NCI-H1092 (cell line): ENCODE measurements at regions not wholly inside any gene's neighbourhood (a gene's known extent, or its start where the extent isn't known, plus 50 kb on each side); places are given as distances from the start of the nearest gene placed in this dataset.
A peak's percentile ranks its signal among the peaks of the same experiment; 100 is the strongest.

Experiments used
- DNase-seq: peaks from one replicate; lab custom pipeline; 2025; lab: John Stamatoyannopoulos, UW

DNA sequence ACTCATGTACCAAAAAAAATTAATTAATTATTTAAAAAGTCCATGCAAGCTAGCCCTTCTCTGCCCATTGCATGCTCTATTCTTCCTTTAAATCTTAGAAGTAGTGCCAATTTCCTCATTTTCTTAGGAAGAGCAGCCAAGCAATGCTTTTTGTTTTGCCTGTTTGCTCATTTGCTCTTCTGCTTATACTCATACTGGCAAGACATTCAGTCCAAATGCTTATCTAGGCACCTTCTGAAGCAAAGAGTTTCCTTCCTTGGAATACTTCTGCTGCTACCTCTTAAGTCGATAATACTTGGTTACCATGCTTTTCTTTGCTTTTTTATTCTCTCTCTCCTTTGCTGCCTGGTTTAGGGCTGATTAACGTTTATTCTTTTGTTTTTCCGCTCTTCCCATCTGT lies 1318.3 kb downstream of the AACS start:
- DNase-seq: no peak

DNA sequence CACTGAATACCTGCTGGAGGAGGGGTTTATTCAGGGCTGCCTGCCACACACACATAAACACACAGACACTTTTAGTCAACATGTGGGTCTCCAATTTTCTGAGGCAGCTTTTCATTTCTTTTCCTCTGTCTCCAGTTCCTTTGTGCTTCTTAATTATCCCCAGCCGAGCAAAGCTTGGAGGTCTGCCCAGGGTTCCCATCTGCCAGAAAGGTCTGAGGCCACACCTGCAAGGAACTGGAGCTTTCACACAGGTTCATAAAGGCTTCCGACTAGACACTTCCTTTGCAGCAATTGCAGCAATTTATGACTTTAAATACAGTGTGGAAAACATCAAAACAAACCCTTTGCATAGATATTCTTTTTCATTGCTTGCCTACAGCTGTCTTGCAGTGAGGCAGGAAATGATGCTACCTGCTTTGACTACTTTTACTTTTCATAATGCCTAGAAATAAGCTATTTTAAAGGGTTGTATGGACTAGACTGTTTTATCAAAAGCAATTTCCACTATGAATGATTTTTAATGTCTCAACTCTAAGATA lies 1318.9 kb downstream of the AACS start:
- peak; percentile 37 for DNase-seq

DNA sequence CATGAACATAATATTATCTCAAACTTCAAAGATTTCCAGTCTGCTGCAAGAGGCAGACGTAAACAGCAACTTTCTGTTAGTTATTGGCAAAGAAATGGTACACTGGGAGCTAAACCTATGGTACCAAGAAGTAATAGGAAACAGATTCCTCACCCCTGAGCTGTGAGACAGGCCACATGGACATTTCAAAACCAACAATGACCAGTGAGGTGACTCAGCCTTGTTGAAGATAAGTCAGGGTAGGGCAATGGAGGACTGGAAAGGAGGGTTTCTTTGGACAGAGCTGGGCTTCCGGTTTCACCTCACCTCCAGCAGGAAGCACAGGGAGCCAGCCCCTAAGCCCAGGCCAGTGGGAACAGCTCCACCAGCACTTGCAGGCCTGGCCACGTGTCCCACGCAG lies 1320.5 kb downstream of the AACS start:
- no peak for DNase-seq

DNA sequence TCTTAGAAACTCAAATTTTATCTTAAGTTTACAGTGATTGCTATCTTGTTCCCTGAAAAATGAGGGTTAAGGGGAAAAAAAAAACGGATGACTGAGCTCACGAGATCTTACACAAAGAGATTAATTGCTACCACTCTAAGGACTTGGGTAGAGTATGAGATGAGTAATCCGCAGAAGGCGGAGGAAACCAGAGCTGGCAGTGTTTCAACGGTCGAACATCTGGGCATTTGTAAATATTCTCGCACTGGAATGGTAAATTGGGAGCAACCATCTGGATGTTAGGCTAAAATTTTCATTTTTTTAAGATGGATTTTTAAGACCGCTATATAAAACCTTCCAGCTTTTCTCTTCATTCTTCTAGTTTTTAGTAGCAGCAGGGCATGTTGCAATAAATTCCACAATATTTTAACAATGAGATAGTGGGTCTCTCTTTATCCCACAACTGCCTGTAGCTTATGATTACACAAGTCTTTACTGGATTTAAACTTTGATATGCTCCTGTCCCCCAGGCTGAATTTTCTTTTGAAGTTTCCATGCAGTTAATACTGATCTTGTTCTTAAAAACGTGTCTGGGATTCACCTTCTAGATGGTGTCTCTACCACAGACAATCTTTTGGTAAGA lies 1324.1 kb downstream of the AACS start:
- no peak for DNase-seq

DNA sequence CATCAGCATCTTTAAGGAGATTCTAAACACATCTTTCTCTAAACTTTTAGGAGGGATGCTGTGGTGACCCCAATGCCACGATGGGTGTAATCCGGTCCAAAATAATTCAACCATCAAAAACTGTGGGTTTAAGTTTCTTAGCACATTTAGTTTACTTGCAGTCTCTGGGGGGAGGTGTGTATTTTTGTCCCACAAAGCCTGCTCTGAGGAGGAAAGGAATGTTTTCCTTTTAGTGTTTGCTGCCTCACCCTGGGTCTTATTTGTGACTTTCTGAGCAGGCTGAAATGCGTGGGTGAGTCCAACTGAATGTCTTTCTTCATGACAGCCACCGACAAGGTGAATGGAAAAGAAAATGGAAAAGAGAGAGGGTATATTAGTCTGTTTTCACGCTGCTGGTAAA lies 1324.7 kb downstream of the AACS start:
- DNase-seq: no peak

DNA sequence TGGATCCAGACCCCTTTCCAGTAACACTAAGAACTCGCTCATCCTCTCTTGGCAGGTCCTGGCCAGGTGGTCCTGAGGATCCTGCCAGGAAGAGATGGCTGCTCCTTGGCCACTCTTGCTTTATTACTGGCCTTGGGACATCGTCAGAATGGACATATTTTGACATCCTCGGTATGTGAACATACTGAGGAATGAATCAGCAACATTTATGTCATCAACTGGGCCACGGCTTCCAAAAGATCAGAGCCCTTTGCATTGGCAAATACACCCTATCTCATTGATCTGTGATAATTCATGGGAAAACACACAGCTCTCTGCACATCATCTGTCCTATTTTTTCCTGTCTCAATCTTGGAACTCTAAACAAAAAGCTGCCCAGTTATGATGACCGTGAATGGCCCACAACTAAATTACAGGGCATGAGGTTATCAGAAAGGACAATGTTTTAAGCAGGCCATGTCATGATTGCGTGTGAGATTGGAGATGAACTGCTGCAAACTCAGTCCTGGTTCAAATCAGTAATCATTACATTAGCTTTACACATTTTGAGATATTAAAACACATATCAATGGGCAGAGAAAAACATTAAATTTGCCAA lies 1325.8 kb downstream of the AACS start:
- no peak for DNase-seq

DNA sequence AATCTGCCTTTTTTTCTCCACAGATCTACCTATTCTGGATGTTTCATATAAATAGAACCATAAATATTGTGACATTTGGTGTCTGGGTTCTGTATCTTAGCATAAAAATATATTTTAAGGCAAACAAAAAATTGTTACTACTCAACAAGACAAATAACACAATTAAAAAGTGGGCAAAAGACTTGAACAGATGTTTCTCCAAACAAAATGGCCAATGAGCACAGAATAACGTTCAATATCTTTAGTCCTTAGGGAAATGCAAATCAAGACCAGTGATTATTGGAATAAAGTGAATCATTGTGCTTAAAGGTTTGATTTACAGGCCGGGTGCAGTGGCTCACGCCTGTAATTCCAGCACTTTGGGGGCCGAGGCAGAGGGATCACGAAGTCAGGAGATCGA lies 1331.3 kb downstream of the AACS start:
- no peak for DNase-seq

DNA sequence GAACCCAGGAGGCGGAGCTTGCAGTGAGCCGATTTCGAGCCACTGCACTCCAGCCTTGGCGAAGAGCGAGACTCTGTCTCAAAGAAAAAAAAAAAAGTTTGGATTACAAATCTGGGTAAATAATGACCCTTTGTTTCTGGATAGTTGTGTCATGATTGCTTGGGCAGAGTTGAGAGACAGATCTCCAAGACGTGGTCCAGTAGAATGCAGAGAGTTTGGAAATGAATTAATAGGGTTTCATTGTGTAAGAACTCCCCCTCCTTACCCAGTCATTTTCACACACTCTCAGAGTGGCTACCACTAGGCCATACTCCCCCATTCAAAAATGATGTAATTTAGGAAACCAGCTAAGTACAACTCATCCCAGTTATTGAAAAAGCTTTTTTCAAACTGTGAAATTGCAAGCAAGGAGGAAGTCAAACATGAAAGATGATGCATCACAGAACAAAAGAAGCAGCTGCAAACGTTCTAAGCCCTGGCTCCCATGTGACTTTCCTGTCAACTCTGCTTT lies 1331.9 kb downstream of the AACS start:
- no peak for DNase-seq

DNA sequence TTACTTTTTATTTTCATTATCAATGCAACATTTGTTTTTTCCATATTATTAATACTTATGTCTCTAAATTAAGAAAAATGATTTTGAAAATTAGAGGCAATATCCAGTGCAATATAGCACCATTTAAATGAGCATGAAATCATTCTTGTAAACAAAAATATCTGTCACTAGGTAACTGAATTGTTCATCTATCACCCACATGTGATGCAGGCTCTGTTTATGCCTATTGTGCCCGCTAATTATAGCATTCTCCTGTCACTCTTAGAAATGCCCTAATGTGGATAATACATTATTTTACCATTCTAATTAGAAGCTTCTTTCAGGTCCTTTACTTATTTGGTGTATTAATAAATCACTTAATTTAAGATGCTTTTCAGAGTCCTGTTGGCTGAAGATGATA lies 1332.4 kb downstream of the AACS start:
- DNase-seq: no peak

DNA sequence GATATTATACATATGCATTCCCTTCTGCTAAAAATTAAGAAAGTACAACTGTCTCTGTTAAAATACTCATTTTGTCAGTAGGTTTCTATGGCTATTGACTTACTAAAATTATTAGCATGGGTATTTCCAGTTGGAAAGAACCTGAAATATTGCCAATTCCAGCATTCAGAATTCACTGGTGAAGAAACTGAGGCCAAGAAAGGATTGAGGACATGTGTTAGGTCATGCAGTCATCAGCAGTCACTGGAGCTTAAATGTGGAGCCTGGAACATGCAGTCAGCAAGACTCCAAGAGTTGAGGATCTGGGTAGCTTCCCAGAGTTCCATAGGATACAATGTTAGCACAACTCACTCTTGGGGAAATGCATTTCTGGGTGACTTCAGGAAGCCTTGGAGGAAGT lies 1335.6 kb downstream of the AACS start:
- no peak for DNase-seq

DNA sequence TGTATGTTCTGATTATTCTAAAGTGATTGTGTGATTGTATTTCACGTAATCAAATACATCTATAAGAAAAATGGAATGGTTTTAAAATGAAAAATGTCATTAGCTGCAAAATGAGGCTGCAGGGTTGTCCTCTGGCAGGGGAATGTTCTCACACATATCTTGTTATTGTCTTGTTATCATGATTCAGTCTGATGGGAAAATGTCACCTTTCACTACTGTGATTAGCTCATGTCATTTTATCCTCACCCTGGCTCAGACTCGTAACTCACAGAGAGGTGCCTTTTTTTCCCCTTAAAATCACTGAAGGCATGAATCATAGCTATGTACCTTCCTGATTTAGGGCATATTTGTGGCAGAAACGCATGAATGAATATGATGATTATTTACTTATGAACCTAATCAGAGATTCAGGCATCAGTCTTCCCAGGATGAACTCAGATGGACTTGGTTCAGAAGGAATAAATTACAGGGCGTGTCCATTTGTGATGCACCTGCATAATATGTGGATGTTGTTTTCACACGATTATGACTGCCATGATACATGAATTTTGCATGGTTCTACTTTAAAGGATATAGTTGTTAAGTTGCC lies 1339.2 kb downstream of the AACS start:
- DNase-seq: no peak

DNA sequence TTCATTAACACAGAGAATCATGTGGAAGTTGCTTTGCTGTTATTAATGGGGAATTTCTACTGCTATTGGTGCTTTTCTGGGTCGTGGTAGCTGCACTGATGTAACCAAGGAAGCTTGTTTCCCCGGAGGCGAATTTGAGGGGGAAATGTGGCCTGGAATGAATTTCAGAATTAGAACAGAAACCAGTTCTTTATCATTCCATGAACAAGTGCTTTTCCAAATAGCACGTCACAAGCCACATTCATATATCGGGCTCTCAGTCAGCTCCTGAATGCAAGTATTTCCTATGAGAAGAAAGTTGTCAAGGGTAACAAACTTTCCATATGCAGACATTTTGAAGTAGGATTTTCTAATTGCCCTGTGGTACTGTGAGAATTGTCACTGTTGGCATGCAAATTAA lies 1353.2 kb downstream of the AACS start:
- DNase-seq: no peak

DNA sequence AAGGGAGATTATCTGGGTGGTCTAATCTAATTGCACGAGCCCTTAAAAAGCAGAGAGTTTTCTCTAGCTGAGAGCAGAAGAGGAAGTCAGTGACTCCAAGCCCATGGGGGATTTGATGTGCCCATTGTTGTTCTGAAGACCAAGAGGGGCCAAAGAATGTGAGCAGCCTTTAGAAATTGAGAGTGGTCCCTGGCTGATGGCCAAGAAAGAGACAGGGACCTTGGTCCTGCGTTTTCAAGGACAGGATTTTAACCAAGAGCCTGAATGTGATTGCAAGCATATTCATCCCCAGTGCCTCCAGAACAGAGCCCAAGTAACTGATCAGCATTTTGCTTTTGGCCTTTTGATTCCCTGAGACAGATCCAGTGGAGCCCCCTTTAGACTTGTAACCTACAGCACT lies 1353.9 kb downstream of the AACS start:
- DNase-seq: no peak

DNA sequence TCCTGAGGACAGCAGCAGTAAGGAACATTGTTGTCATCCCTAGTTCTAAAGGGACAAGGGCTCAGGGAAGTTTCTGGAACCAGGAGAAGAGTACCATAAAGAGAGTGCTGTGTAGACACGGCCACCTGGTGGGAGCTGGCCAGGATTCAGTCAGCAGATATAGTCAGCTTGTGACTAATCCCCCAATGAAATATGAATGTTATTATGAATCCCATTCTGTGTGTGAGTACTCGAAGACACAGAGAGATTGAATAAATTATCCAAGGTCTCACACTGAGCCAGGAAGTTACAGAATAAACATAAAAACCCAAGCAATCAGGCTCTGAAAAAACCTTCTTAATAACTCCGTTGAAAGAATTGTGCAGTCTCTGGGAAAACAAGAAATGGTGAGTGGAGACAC lies 1359.5 kb downstream of the AACS start:
- no peak for DNase-seq

DNA sequence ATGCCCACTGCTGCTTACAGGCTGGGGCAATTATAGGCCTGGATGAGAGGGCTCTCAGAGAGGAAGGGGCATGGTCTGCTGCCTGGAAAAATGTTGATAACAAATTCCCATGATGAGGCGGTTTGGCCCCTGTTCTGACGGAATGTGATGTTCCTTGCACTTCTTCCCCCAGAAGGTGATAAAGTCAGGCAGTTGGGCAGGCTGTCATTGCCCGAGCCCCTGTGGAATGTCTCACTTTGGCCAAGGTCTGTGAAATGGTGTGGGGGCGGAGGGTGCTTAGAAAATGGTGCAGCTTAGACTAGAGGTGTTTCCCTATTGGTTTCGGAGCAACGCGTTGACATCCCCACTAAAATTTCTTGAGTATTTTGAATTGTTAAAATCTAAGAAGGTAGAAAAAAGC lies 1360.0 kb downstream of the AACS start:
- no peak for DNase-seq

DNA sequence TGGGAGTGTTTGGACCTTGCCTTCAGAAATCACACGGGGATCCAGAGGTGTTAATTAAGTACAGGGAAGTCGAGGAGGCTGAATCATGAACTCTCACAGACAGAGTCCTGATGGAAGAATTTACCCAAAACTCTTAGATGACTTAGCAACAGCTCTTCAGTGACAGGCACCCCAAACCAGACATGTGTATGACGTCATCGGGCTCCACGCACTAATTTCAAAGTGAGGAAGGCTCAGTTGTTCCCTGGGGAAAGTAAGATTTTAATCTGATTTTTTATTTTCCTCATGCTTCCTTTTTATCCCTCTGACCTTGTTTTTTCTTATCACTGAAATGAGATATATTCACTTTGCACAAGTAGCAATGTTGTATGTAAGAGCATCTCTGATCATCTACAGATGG lies 1363.5 kb downstream of the AACS start:
- DNase-seq: no peak

DNA sequence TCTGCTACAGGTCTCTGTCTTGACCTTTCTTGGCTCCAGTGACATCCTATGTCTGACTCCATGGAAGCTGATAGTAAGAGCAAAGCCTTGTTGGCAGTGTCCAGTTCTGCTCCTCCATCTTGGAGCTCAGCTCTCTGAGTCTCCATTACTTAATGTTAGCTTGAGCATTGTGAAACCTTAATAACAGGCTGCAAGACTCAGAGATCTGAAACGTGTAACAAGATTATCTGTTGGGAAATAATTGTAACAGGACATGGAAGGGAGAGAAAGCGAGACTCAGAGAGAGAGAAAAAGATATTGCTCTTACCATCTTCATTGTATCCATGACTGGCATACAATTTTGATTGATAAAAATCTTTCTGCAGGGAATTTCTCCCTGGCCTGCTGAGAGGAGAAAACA lies 1365.7 kb downstream of the AACS start:
- DNase-seq: no peak

DNA sequence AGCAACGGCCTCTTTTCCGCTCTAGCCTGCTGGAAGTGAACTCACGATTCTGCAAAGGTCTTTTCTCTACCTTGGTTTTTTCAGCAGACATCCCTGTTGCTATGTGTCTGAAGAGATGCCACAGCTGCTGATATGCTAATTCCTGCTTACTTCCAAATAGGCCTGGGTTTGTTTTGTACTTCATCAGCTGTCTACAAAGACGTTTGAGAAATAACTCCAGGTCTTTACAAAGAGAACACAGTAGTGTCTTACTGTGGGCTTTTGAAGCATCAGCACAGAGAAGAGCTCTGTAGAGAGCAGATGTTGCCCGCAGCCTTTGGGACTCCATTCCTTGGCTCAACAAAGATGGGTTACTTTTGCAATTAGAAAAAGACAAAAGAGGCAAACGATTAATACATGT lies 1366.5 kb downstream of the AACS start:
- no peak for DNase-seq

DNA sequence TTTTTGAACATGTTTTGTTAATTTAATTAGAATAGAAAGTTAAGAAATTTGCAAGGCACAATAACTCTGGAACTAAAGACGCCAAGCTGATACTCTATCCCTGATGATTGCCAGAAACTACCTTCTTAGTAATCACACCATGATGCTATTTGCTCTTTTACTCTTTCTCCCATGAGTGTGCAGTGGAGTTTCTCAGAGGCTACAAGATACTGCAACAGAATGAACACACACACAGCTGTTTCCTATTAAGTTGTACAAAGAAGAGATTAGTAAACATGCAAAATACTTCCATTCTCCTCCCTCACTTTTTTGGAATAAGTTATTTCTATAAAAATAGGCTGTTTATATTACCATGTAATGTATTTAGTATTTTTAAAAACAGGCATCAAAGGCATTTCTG lies 1367.5 kb downstream of the AACS start:
- no peak for DNase-seq

DNA sequence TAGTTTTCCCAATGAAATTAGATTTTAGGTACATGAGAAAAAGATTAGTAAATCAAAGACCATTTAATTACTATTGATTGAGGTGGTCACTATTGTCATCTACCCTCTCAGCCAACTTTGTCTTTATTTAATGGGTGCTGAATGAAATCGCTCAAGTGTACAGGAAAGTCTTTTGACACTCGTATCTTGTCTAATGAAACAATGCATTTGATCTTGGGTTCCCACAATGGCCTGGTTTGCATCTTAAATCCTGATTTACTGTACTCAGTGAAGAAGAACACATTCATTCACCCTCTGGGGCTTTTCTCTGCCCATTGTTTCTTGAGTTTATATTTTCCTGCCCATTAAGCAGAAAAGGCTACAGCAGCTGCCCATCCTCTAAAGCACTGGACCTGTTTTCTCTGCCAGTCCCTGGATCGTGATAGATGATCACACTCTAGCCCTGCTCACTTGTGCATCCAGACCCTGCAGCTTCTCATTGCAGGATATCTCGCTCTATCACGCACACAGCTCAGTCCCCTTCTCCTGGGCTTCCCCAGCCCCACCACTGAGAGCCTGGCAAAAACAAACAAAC lies 1369.3 kb downstream of the AACS start:
- no peak for DNase-seq

DNA sequence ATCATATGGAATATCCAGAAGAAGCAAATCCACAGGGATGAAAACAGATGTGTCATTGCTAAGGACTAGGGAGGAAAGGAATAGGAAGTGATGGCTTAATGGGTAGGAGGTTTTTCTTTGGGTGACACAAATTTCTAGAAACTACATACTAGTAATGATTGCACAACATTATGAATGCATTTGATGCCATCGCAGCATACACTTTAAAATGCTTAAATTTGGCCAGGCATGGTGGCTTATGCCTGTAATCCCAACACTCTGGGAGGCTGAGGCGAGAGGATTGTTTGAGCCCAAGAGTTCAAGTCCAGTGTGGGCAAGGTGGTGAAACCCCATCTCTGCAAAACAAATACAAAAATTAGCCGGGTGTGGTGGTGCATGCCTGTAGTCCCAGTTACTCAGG lies 1370.8 kb downstream of the AACS start:
- no peak for DNase-seq

DNA sequence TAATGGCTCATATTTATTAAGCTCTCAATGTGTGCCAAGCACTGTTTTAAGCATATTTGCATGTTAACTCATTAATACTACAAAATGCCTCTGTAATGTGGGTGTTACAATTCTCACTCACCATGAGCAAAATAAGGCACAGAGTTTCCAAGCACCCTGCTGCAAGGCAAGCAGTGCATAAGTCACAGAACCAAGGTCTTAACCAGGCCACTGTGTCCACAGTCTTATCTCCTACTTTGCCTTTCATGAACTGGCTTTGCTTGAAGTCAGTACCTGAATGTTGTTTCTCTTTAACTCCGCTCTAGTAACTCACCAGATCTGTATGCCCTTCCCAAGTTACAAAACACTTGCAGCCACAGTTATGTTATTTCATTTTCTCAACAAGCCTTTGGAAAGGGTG lies 1372.7 kb downstream of the AACS start:
- no peak for DNase-seq

DNA sequence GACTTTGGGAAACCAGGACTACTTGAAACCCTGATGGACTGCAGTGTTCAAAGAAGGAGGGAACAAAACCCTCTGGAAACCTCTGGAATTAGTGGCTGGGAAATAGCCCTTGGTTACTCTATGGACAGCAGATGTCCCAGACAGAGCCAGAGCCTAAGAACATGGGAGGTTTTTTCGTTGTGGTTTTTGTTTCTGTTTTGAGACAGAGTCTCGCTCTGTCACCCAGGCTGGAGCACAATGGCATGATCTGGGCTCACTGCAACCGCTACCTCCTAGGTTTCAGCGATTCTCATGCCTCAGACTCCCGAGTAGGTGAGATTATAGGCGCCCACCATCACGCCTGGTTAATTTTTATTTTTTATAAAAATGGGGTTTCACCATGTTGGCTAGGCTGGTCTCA lies 1378.7 kb downstream of the AACS start:
- DNase-seq: no peak
